WTC11 (cell line): ENCODE measurements at regions not wholly inside any gene's neighbourhood (a gene's known extent, or its start where the extent isn't known, plus 50 kb on each side); places are given as distances from the start of the nearest gene placed in this dataset.

Source experiments
- ATAC-seq: fragments of 200-7000 bp; cut with Tn5 transposase; 2 replicates; pipeline ENCODE4 v1.10.0; 2021; ENCODE audit warnings: mild to moderate bottlenecking, moderate library complexity
- CTCF ChIA-PET: fragments of 300-600 bp; sonication (Branson Sonifier 250); formaldehyde crosslinking; loops from one replicate; lab custom pipeline; 2021; ENCODE audit warnings: antibody characterized with exemption; lab: Charles Lee
- POLR2A ChIA-PET: fragments of 350-600 bp; sonication (Branson Sonifier 250); formaldehyde crosslinking; loops from one replicate; lab custom pipeline; 2021; ENCODE audit warnings: antibody characterized with exemption; lab: Charles Lee
- DNase-seq: peaks from one replicate; pipeline ENCODE4 v3.0.0; 2021; ENCODE audit warnings: low spot score
- H3K27ac Mint-ChIP-seq: 2 replicates; pipeline ENCODE4 v1.8.0; 2021; ENCODE audit warnings: mixed read lengths
- H3K27me3 Mint-ChIP-seq: 2 replicates; pipeline ENCODE4 v1.8.0; 2021; ENCODE audit warnings: low read depth, mild to moderate bottlenecking, moderate library complexity, mixed read lengths
- H3K36me3 Mint-ChIP-seq: 2 replicates; pipeline ENCODE4 v1.8.0; 2021; ENCODE audit warnings: mixed read lengths
- H3K4me1 Mint-ChIP-seq: 2 replicates; pipeline ENCODE4 v1.8.0; 2022; ENCODE audit warnings: mixed read lengths
- H3K4me3 Mint-ChIP-seq: 2 replicates; pipeline ENCODE4 v1.8.0; 2021; ENCODE audit warnings: mild to moderate bottlenecking, moderate library complexity, mixed read lengths
- H3K9me3 Mint-ChIP-seq: 2 replicates; pipeline ENCODE4 v1.8.0; 2021; ENCODE audit warnings: mixed read lengths
- ATF3 ChIP-seq: sonication (generic); formaldehyde crosslinking; conservative IDR thresholded peaks from 2 replicates; pipeline ENCODE4 v1.8.1; 2022; ENCODE audit warnings: mild to moderate bottlenecking, missing genetic modification reagents
- CBFB ChIP-seq: sonication (generic); formaldehyde crosslinking; IDR thresholded peaks from 2 replicates; pipeline ENCODE4 v1.8.1; 2022; ENCODE audit warnings: mild to moderate bottlenecking, low read depth, missing genetic modification reagents
- CTCF ChIP-seq: fragments of 200-600 bp; IDR thresholded peaks from 2 replicates; pipeline ENCODE4 v1.8.0; 2022; ENCODE audit warnings: antibody characterized with exemption
- E2F1 ChIP-seq: sonication (generic); formaldehyde crosslinking; IDR thresholded peaks from 2 replicates; pipeline ENCODE4 v1.8.0; 2022; ENCODE audit warnings: mild to moderate bottlenecking, missing genetic modification reagents
- E2F5 ChIP-seq: sonication (generic); formaldehyde crosslinking; IDR thresholded peaks from 2 replicates; pipeline ENCODE4 v1.8.1; 2022; ENCODE audit warnings: mild to moderate bottlenecking, moderate library complexity, missing genetic modification reagents
- ELF4 ChIP-seq: sonication (generic); formaldehyde crosslinking; IDR thresholded peaks from 2 replicates; pipeline ENCODE4 v1.8.1; 2022; ENCODE audit warnings: low read depth, mild to moderate bottlenecking, moderate library complexity, missing genetic modification reagents
- EMX1 ChIP-seq: fragments of 250-450 bp; sonication (Bioruptor Pico); IDR thresholded peaks from 2 replicates; pipeline ENCODE4 v1.8.0; 2021; ENCODE audit warnings: mild to moderate bottlenecking
- ERG ChIP-seq: fragments of 250-450 bp; sonication (Bioruptor Pico); IDR thresholded peaks from 2 replicates; pipeline ENCODE4 v1.8.0; 2021; ENCODE audit warnings: mild to moderate bottlenecking
- ETV6 ChIP-seq: sonication (generic); formaldehyde crosslinking; IDR thresholded peaks from 2 replicates; pipeline ENCODE4 v1.8.1; 2022; ENCODE audit warnings: mild to moderate bottlenecking, missing genetic modification reagents
- GTF2I ChIP-seq: fragments of 250-450 bp; sonication (Bioruptor Pico); conservative IDR thresholded peaks from 2 replicates; pipeline ENCODE4 v1.4.0; 2021; ENCODE audit warnings: mild to moderate bottlenecking
- HMGA2 ChIP-seq: fragments of 250-450 bp; sonication (Bioruptor Pico); IDR thresholded peaks from 2 replicates; pipeline ENCODE4 v1.4.0; 2021; ENCODE audit warnings: mild to moderate bottlenecking, moderate library complexity
- MLX ChIP-seq: sonication (generic); formaldehyde crosslinking; IDR thresholded peaks from 2 replicates; pipeline ENCODE4 v1.8.1; 2023; ENCODE audit warnings: mild to moderate bottlenecking, missing genetic modification reagents, moderate library complexity
- PRRX2 ChIP-seq: fragments of 250-450 bp; sonication (Bioruptor Pico); IDR thresholded peaks from 2 replicates; pipeline ENCODE4 v1.8.0; 2021; ENCODE audit warnings: mild to moderate bottlenecking
- USF1 ChIP-seq: sonication (generic); formaldehyde crosslinking; IDR thresholded peaks from 2 replicates; pipeline ENCODE4 v1.8.0; 2022; ENCODE audit warnings: mild to moderate bottlenecking, missing genetic modification reagents
- USF2 ChIP-seq: sonication (generic); formaldehyde crosslinking; IDR thresholded peaks from 2 replicates; pipeline ENCODE4 v1.8.1; 2023; ENCODE audit warnings: mild to moderate bottlenecking, missing genetic modification reagents, moderate library complexity
- ZMAT4 ChIP-seq: fragments of 250-450 bp; sonication (Bioruptor Pico); IDR thresholded peaks from 2 replicates; pipeline ENCODE4 v1.9.0; 2021; ENCODE audit warnings: mild to moderate bottlenecking
- ZNF121 ChIP-seq: sonication (generic); formaldehyde crosslinking; IDR thresholded peaks from 2 replicates; pipeline ENCODE4 v1.8.0; 2023; ENCODE audit warnings: missing genetic modification reagents
- ZNF232 ChIP-seq: sonication (generic); formaldehyde crosslinking; IDR thresholded peaks from 2 replicates; pipeline ENCODE4 v1.8.0; 2022; ENCODE audit warnings: mild to moderate bottlenecking, missing genetic modification reagents
- ZSCAN18 ChIP-seq: fragments of 250-450 bp; sonication (Bioruptor Pico); IDR thresholded peaks from 2 replicates; pipeline ENCODE4 v2.1.2; 2022; ENCODE audit warnings: mild to moderate bottlenecking, moderate library complexity

GRCh38 chr11:57097149-57097548 lies 84.6 kb upstream of the LRRC55 start:
- Mint-ChIP-seq H3K4me1 (peaks cover 6% of the 10 kb centered on the region), H3K36me3 (no peaks in the 10 kb centered on the region), H3K9me3 (peaks cover 11% of the 10 kb centered on the region), H3K4me3 (no peak overlapping the region), H3K27ac (no peak overlapping the region), H3K27me3 (peaks cover 3% of the 10 kb centered on the region; the same call in 1 of the 2 replicates)
- TF ChIP-seq USF2 (CRISPR knock-in tag) (peak; percentile 27; the same call in 1 of the 2 replicates), ELF4 (CRISPR knock-in tag) (no peak)
- CTCF ChIA-PET, result no interaction called here
- POLR2A ChIA-PET, result no interaction called here
- DNase-seq (no peak), ATAC-seq (no peak)

GRCh38 chr11:57098191-57098590 lies 83.6 kb upstream of the LRRC55 start:
- ATAC-seq (no peak), DNase-seq (no peak)
- CTCF ChIA-PET, result interaction anchor here (2.0 kb wide), 1 partner anchor 151 kb away, joined by 11 read pairs; no protein-coding TSS in a partner anchor
- no peak overlapping the region for H3K4me3 Mint-ChIP-seq
- TF ChIP-seq HMGA2 (CRISPR knock-in tag) (no peak), ZSCAN18 (no peak), EMX1 (CRISPR knock-in tag) (no peak), ZMAT4 (no peak), ELF4 (CRISPR knock-in tag) (no peak), MLX (CRISPR knock-in tag) (no peak), E2F5 (CRISPR knock-in tag) (no peak), E2F1 (CRISPR knock-in tag) (no peak), ERG (CRISPR knock-in tag) (no peak), PRRX2 (CRISPR knock-in tag) (no peak), ETV6 (no peak), ATF3 (no peak), ZNF232 (no peak), CBFB (CRISPR knock-in tag) (no peak), USF1 (CRISPR knock-in tag) (no peak), ZNF121 (CRISPR knock-in tag) (no peak), GTF2I (CRISPR knock-in tag) (no peak), CTCF (no peak)
- H3K27ac Mint-ChIP-seq, result no peak overlapping the region
- H3K9me3 Mint-ChIP-seq, result peaks cover 22% of the 10 kb centered on the region
- H3K4me1 Mint-ChIP-seq, result peaks cover 6% of the 10 kb centered on the region
- H3K27me3 Mint-ChIP-seq, result peaks cover 6% of the 10 kb centered on the region; the same call in 1 of the 2 replicates
- no peaks in the 10 kb centered on the region for H3K36me3 Mint-ChIP-seq
- POLR2A ChIA-PET, result interaction anchor here (0.5 kb wide), 1 partner anchor 1796 kb away, joined by 3 read pairs; no protein-coding TSS in a partner anchor
